ENCODE measurements at regions not wholly inside any gene's neighbourhood (a gene's known extent, or its start where the extent isn't known, plus 50 kb on each side); places are given as distances from the start of the nearest gene placed in this dataset.

DNA sequence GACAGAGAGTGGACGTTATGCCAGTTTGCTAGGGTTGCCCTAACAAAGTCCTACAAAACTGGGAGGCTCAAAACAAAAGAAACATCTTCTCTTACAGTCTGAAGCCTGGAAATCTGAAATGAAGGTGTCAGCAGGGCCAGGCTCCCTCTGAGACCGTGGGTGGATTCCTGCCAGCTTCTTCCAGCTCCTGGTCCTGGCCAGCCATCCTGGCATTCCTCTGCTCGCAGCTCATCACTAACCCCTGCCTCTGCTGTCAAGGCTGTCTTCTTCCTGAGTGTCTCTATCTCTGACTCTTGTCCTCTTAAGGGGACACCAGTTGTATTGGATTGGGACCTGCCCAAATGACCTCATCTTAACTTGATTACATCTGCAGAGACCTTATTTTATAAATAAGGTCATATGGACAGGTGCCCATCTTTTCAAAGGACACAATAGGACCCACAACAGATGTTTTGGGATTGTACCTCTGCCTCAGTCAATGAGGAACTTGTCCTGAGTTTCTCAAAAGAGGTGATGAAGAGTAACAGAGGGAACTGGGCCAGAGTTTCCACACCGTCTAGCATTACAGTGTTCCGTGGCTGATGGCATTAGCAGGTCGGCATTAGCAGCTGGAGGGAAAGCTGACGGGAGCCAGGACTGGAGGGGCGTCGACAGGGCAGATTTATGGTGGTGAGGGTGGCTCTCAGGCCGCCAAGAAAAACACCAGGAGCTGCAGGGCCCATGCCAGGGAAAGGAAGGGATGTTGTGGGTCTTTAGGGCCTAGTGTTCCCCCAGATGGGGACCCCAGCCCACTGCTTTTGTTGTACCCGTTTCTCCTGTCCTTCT, 157.3 kb downstream of the TBXT start:
- TF ChIP-seq, protein P1, sequence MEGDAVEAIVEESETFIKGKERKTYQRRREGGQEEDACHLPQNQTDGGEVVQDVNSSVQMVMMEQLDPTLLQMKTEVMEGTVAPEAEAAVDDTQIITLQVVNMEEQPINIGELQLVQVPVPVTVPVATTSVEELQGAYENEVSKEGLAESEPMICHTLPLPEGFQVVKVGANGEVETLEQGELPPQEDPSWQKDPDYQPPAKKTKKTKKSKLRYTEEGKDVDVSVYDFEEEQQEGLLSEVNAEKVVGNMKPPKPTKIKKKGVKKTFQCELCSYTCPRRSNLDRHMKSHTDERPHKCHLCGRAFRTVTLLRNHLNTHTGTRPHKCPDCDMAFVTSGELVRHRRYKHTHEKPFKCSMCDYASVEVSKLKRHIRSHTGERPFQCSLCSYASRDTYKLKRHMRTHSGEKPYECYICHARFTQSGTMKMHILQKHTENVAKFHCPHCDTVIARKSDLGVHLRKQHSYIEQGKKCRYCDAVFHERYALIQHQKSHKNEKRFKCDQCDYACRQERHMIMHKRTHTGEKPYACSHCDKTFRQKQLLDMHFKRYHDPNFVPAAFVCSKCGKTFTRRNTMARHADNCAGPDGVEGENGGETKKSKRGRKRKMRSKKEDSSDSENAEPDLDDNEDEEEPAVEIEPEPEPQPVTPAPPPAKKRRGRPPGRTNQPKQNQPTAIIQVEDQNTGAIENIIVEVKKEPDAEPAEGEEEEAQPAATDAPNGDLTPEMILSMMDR (IDR thresholded peaks at IDR 0.05; ENCODE audit: low read depth, low read length): no peak
- DNase-seq (ENCODE audit: extremely low read depth, low read depth): no peak

DNA sequence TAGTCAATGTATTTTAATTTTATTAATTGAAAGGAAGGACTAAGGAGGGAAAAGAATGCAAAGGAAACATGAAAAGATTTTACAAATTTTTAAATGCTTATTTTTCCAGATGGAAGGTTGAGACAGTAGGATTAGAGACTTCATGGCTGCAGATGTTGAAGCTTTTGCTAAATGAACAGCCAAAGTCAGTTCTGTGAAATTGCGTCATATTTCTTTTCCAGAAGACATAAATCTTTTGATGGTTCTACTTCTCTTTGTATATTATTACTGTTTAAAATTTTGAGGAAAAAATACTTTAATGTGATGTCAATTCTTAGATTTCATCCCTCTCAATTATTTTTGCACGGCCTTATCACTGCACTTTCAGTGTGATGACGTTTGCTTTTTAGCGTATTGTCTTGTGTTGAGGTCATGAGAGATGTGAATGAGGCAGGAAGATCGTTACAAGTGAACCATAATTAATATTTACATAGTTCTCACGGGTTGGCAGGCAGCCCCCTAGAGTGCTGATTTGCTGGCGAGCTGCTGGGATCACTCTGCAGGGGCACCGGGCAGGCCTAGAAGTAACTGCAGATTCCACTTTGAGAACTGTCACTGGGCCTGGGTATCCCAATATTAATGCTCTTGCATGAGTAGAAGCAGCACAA, 158.1 kb downstream of the TBXT start:
- no peak for DNase-seq (ENCODE audit: extremely low read depth, low read depth)
- TF ChIP-seq, protein P1 (IDR thresholded peaks at IDR 0.05; ENCODE audit: low read depth, low read length): no peak

DNA sequence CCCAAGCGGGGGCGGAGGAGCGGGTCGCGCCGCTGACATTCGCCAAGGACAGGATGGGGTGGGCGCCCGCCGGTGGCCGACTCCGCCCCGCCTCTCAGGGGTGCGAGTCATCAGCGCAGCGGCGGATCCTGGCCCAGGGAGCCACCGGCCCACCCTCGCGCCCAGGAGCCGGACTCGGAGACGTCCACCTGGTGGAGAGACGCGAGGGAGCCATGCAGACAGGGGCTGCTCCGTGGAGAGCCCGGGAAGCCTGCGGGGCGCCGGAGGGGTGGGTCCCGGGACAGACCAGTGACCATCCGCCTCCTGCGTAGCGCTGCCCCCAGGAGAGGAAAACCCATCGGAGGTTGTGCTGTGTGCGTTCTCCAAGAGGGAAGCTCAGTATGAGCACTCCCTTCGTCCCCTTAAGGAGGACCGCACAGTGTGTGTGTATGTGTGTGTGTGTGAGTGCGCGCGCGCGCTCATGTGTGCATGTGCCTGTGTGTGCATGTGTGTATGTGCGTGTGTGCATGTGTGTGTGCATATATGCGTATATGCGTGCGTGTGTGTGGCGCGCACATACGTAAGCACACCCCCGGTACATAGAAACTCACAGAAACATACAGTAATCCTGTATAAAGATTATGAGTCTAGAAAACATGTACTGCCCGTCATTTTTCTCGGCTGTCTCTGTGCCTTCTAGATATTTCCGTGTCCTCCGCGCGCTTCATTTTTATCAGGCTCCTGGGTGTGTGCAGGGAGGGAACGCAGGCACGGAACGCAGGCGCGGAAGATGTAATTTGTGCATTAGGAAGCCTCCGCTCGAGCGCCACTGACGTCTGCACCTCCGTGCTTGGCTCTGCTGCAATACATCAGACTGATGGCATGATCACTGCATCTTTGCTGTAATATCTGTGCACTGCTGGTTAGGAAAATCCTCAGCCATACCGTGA, 158.9 kb downstream of the TBXT start:
- TF ChIP-seq, protein P1 (IDR thresholded peaks at IDR 0.05; ENCODE audit: low read depth, low read length): peak; percentile 4; the same call in 1 of the 2 replicates
- no peak for DNase-seq (ENCODE audit: extremely low read depth, low read depth)

DNA sequence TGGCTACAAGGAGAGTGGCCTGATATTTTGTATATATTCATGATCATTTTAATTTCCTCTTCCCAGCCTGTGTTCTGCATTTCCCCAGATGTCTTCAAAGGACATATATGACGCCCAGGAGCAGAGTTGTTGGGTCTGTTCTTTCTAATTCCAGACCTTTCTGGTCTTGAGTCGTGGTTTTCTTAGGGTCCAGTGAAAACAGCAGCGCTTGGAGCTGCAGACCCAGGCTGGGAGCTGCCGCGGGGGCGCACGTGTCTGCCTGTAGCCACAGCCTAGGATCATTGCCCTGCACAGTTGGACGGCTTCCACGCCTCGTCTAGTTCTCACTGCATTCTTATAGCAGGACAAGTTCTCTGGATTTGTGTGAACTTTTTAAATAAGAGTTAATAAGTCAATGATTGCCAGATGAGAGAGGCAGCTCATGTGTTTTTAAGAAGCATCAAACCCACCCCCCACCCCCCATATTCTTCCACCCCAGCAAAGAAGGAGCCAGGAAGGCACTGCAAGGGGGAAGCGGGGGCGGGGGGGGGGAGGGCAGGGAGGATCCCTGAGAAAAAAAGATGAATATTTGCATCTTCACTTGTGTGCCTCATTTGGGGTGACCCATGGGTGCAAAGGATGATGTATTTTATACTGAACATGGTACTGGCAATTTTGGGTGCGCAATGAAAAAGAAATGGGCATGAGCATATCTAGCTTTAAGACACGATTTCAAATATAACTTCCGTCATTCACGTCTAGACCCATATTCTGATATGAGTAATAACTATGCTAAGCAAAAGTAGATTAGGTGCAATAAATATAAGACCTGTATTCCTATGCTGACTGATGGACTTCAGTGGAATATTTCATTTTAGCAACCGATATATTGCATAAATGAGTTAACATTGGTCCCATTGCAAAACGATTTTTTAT, 160.0 kb downstream of the TBXT start:
- TF ChIP-seq, protein P1 (IDR thresholded peaks at IDR 0.05; ENCODE audit: low read depth, low read length): no peak; the same call in 1 of the 2 replicates
- no peak for DNase-seq (ENCODE audit: extremely low read depth, low read depth)

DNA sequence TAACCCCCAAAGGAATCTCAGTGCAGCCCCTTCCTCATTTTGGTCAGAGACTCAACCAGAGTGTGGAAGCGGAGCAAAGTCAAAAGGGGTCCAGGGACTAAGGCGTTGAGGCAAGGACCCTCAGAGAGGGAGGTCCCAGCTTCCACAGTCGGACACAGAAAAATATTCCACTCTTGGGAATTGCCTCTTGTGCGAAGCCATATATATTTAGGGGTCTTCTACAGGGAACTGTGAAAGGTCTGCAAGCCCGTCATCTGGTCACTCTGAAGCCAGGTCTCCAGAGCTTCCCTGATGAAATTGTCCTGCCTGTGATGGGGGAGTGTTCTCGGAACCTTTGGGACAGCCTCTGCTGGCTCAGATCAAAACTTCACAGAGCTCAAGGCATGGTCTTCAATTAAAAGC, 160.8 kb downstream of the TBXT start:
- TF ChIP-seq, protein P1 (IDR thresholded peaks at IDR 0.05; ENCODE audit: low read depth, low read length): no peak
- no peak for DNase-seq (ENCODE audit: extremely low read depth, low read depth)
